Esophagus squamous epithelium (tissue), 5 donors: ENCODE measurements at regions not wholly inside any gene's neighbourhood (a gene's known extent, or its start where the extent isn't known, plus 50 kb on each side); places are given as distances from the start of the nearest gene placed in this dataset.
"Not testable (repeated sequence)": the region's sequence is repeated elsewhere in the genome, so short reads cannot be mapped to it uniquely, and the experiment has no call there.

Experiments used
- DNase-seq: peaks from one replicate; lab custom pipeline; 2025; lab: John Stamatoyannopoulos, UW
- H3K27ac ChIP-seq, 4 donors: fragments of 200-600 bp; sonication (generic); one replicate each; pipeline ENCODE4 v1.5.1; 2016 to 2019; ENCODE audit warnings: mild to moderate bottlenecking in 1 of 4
- H3K27me3 ChIP-seq, 4 donors: fragments of 200-600 bp; sonication (generic); 1 replicate in 3 of 4; 2 replicates in 1 of 4; pipeline versions ENCODE4 v1.5.1 to v1.6.0; 2017 to 2021; ENCODE audit warnings: antibody characterized with exemption in 1 of 4
- H3K36me3 ChIP-seq, 3 donors: fragments of 200-600 bp; sonication (generic); one replicate each; pipeline ENCODE4 v1.5.1; 2016 to 2019
- H3K4me1 ChIP-seq, 3 donors: fragments of 200-600 bp; sonication (generic); one replicate each; pipeline ENCODE4 v1.5.1; 2017 to 2019
- H3K4me3 ChIP-seq, 4 donors: fragments of 200-600 bp; sonication (generic); 1 replicate in 3 of 4; 2 replicates in 1 of 4; pipeline ENCODE4 v1.5.1; 2016 to 2019; ENCODE audit warnings: mild to moderate bottlenecking in 2 of 4, moderate library complexity in 1 of 4
- H3K9me3 ChIP-seq, 3 donors: fragments of 200-600 bp; sonication (generic); one replicate each; pipeline ENCODE4 v1.5.1; 2016 to 2019
- CTCF ChIP-seq, 6 experiments: fragments of 450-650 bp in 4 of 6; fragments of 200-600 bp in 2 of 6; sonication (generic) in 2 of 6; IDR thresholded peaks; one replicate each; pipeline ENCODE4 v1.5.1; 2016 to 2019; ENCODE audit warnings: antibody characterized with exemption in 6 of 6, mild to moderate bottlenecking in 4 of 6, moderate library complexity in 4 of 6
- POLR2A ChIP-seq, 4 donors: fragments of 450-650 bp; IDR thresholded peaks; one replicate each; pipeline ENCODE4 v1.6.1; 2017; ENCODE audit warnings: antibody characterized with exemption in 4 of 4, mild to moderate bottlenecking in 4 of 4, moderate library complexity in 3 of 4
- WGBS, 2 donors: methylation state at CpG; one replicate each; pipeline ENCODE4 v1.1.5; 2018; 5-methylcytosine and 5-hydroxymethylcytosine counted together
- intact Hi-C: fragments of 100-400 bp; cut with DNase I; formaldehyde crosslinking; loops from one replicate; pipeline ENCODE4 v1.15.0; 2022
- donor health status: DM: yes; HTN: yes; CAD: no.

- no peaks in the 10 kb centered on the region for H3K9me3 ChIP-seq
- no peaks in the 10 kb centered on the region for H3K4me1 ChIP-seq
- intact Hi-C loops: no loop called here
- TF ChIP-seq POLR2A (IDR thresholded peaks at IDR 0.05): no peak
- TF ChIP-seq CTCF (IDR thresholded peaks at IDR 0.05): no peak
- no peaks in the 10 kb centered on the region for H3K27me3 ChIP-seq
- H3K27ac ChIP-seq: no peak overlapping the region
- H3K4me3 ChIP-seq: no peak overlapping the region
- no peaks in the 10 kb centered on the region for H3K36me3 ChIP-seq
- no peak for DNase-seq
- 56 to 66% methylated on average over 6 of the region's 6 CpGs for WGBS, 2 donors
Observed at GRCh38 chr14:81613341-81614045, 79.8 kb upstream of the SEL1L start.

GRCh38 chr14:81614302-81614701 lies 80.6 kb upstream of the SEL1L start:
- 84 to 90% methylated on average over 9 of the region's 9 CpGs for WGBS, 2 donors
- H3K27me3 ChIP-seq, H3K9me3 ChIP-seq, DNase-seq, H3K27ac ChIP-seq, H3K4me1 ChIP-seq, H3K4me3 ChIP-seq, H3K36me3 ChIP-seq, intact Hi-C loops: not testable (repeated sequence)

GRCh38 chr14:81618695-81619094 lies 85.0 kb upstream of the SEL1L start:
- Histone ChIP-seq H3K36me3 (no peaks in the 10 kb centered on the region), H3K27ac (no peak overlapping the region), H3K27me3 (no peaks in the 10 kb centered on the region), H3K9me3 (no peaks in the 10 kb centered on the region), H3K4me1 (no peaks in the 10 kb centered on the region), H3K4me3 (no peak overlapping the region)
- WGBS, 2 donors: 36 to 49% methylated on average over 3 of the region's 3 CpGs
- DNase-seq: no peak
- intact Hi-C loops: no loop called here
- TF ChIP-seq CTCF (IDR thresholded peaks at IDR 0.05) (no peak), POLR2A (IDR thresholded peaks at IDR 0.05) (no peak)

GRCh38 chr14:81619816-81620215 lies 86.2 kb upstream of the SEL1L start:
- TF ChIP-seq POLR2A (IDR thresholded peaks at IDR 0.05) (no peak), CTCF (IDR thresholded peaks at IDR 0.05) (no peak)
- H3K36me3 ChIP-seq: no peaks in the 10 kb centered on the region
- WGBS, 2 donors: 79 to 81% methylated on average over 6 of the region's 6 CpGs
- H3K4me1 ChIP-seq: no peaks in the 10 kb centered on the region
- no peak overlapping the region for H3K4me3 ChIP-seq
- no peak for DNase-seq
- no peaks in the 10 kb centered on the region for H3K27me3 ChIP-seq
- no peak overlapping the region for H3K27ac ChIP-seq
- H3K9me3 ChIP-seq: no peaks in the 10 kb centered on the region
- intact Hi-C loops: no loop called here

- H3K27me3 ChIP-seq, H3K4me3 ChIP-seq, DNase-seq, H3K27ac ChIP-seq, H3K36me3 ChIP-seq, H3K9me3 ChIP-seq, H3K4me1 ChIP-seq, intact Hi-C loops: not testable (repeated sequence)
- 92 to 95% methylated on average over 4 to 24 of the region's 55 CpGs for WGBS, 2 donors
Observed at GRCh38 chr14:81623771-81624396, 90.2 kb upstream of the SEL1L start.

- Histone ChIP-seq H3K27ac (no peak overlapping the region), H3K27me3 (no peaks in the 10 kb centered on the region), H3K9me3 (no peaks in the 10 kb centered on the region), H3K36me3 (no peaks in the 10 kb centered on the region), H3K4me1 (no peaks in the 10 kb centered on the region), H3K4me3 (no peak overlapping the region)
- peak in 2 of 6 experiments; percentile 13 to 38 for TF ChIP-seq CTCF (IDR thresholded peaks at IDR 0.05)
- TF ChIP-seq POLR2A (IDR thresholded peaks at IDR 0.05): no peak
- WGBS, 2 donors: 4 to 14% methylated on average over 1 of the region's 1 CpG
- intact Hi-C loops: no loop called here
- DNase-seq: no peak
Observed at GRCh38 chr14:81625343-81625742, 91.7 kb upstream of the SEL1L start.
